GM12878 (cell line): ENCODE measurements at regions not wholly inside any gene's neighbourhood (a gene's known extent, or its start where the extent isn't known, plus 50 kb on each side); places are given as distances from the start of the nearest gene placed in this dataset.

Source experiments
- ATAC-seq: fragments of 200-7000 bp; cut with Tn5 transposase; 3 replicates; pipeline ENCODE4 v1.9.1; 2020; ENCODE audit warnings: mild to moderate bottlenecking, moderate library complexity
- BruUV-seq: library from RNA; stranded (reverse); fragments of 400-500 nt; replicated peaks from 2 replicates; lab custom pipeline; 2021; lab: Mats Ljungman, UMichigan
- CTCF ChIA-PET: fragments of 300-600 bp; sonication (Branson Sonifier 250); formaldehyde crosslinking; extraction: SDS; loops from one replicate; lab custom pipeline; 2021; ENCODE audit warnings: inconsistent platforms; lab: Yijun Ruan, JAX
- POLR2A ChIA-PET: fragments of 350-600 bp; formaldehyde crosslinking; extraction: SDS; loops from one replicate; lab custom pipeline; 2021; ENCODE audit warnings: inconsistent platforms; lab: Charles Lee
- RAD21 ChIA-PET: fragments of 300-600 bp; sonication (Branson Sonifier 250); formaldehyde crosslinking; loops from one replicate; lab custom pipeline; 2023; ENCODE audit warnings: antibody characterized with exemption; ENCODE audit not compliant: unreplicated experiment; lab: Charles Lee
- SMC1A ChIA-PET: fragments of 300-600 bp; sonication (Branson Sonifier 250); formaldehyde crosslinking; loops from one replicate; lab custom pipeline; 2023; ENCODE audit not compliant: unreplicated experiment, uncharacterized antibody; lab: Charles Lee
- DNase-seq: peaks from one replicate; pipeline ENCODE4 v3.0.0-alpha.2; 2011; ENCODE audit warnings: low read depth, low spot score
- FAIRE-seq: peaks from 3 replicates; lab custom pipeline; 2011; peaks lifted over from hg19 to GRCh38; lab: Jason Lieb, UNC
- H2AFZ ChIP-seq: 2 replicates; pipeline ENCODE4 v1.6.0; 2011; ENCODE audit warnings: low read depth, low read length, control low read depth; ENCODE audit not compliant: control insufficient read depth
- H3K27ac ChIP-seq: 2 replicates; pipeline ENCODE4 v1.5.1; 2011; ENCODE audit warnings: control low read depth; ENCODE audit not compliant: control insufficient read depth, insufficient read depth
- H3K27me3 ChIP-seq, 2 experiments: replicated peaks in 1 of 2; 2 replicates each; pipeline versions ENCODE4 v1.6.0 to v1.6.1; 2011; ENCODE audit warnings: low read length in 1 of 2; ENCODE audit not compliant: control insufficient read depth in 2 of 2, insufficient read depth in 2 of 2
- H3K36me3 ChIP-seq, 2 experiments: 2 replicates each; pipeline ENCODE4 v1.5.1; 2011; ENCODE audit warnings: low read length in 1 of 2; ENCODE audit not compliant: control insufficient read depth in 2 of 2, insufficient read depth in 2 of 2
- H3K4me1 ChIP-seq: 2 replicates; pipeline ENCODE4 v1.6.1; 2011; ENCODE audit warnings: mild to moderate bottlenecking, low read length, moderate library complexity, mixed read lengths; ENCODE audit not compliant: control insufficient read depth, insufficient read depth
- H3K4me2 ChIP-seq: 2 replicates; pipeline ENCODE4 v1.6.0; 2011; ENCODE audit warnings: control low read depth; ENCODE audit not compliant: control insufficient read depth, insufficient read depth
- H3K4me3 ChIP-seq: fragments of 200-600 bp; sonication (generic); 2 replicates; pipeline ENCODE4 v1.5.1; 2016
- H3K79me2 ChIP-seq: 2 replicates; pipeline ENCODE4 v1.6.0; 2011; ENCODE audit warnings: low read length; ENCODE audit not compliant: control insufficient read depth, insufficient read depth
- H3K9ac ChIP-seq: 2 replicates; pipeline ENCODE4 v1.8.0; 2011; ENCODE audit warnings: low read length, control low read depth, mixed read lengths; ENCODE audit not compliant: control insufficient read depth, insufficient read depth
- H3K9me3 ChIP-seq: replicated peaks from 3 replicates; pipeline ENCODE4 v1.5.1; 2011; ENCODE audit warnings: mild to moderate bottlenecking, low read length; ENCODE audit not compliant: control insufficient read depth, insufficient read depth
- H4K20me1 ChIP-seq: 2 replicates; pipeline ENCODE4 v1.6.0; 2011; ENCODE audit not compliant: control insufficient read depth, insufficient read depth
- ATF2 ChIP-seq: IDR thresholded peaks from 2 replicates; pipeline ENCODE4 v1.6.1; 2012; ENCODE audit warnings: low read length, inconsistent platforms
- BMI1 ChIP-seq: fragments of 450-650 bp; IDR thresholded peaks from 2 replicates; pipeline ENCODE4 v1.6.1; 2016; ENCODE audit warnings: mild to moderate bottlenecking, moderate library complexity, borderline replicate concordance
- HDAC2 ChIP-seq: fragments of 200-600 bp; sonication (generic); IDR thresholded peaks from 2 replicates; pipeline ENCODE4 v1.6.1; 2017
- HDAC6 ChIP-seq: fragments of 200-600 bp; sonication (generic); IDR thresholded peaks from one replicate; pipeline ENCODE4 v1.8.0; 2017; ENCODE audit warnings: antibody characterized with exemption; ENCODE audit not compliant: unreplicated experiment
- IRF4 ChIP-seq: IDR thresholded peaks from 2 replicates; pipeline ENCODE4 v1.6.1; 2011; ENCODE audit warnings: low read depth, low read length
- JUNB ChIP-seq: IDR thresholded peaks from 2 replicates; pipeline ENCODE4 v1.6.1; 2016; ENCODE audit warnings: antibody characterized with exemption, mild to moderate bottlenecking
- NR2F1 ChIP-seq: fragments of 450-650 bp; conservative IDR thresholded peaks from 2 replicates; pipeline ENCODE4 v1.6.1; 2017; ENCODE audit warnings: mild to moderate bottlenecking
- RAD51 ChIP-seq: fragments of 450-650 bp; IDR thresholded peaks from 2 replicates; pipeline ENCODE4 v1.6.1; 2016; ENCODE audit warnings: moderate library complexity, mild to moderate bottlenecking, inconsistent platforms
- RUNX3 ChIP-seq: IDR thresholded peaks from 2 replicates; pipeline ENCODE4 v1.6.1; 2012; ENCODE audit warnings: low read length, inconsistent platforms
- SUPT20H ChIP-seq: IDR thresholded peaks from 2 replicates; pipeline ENCODE4 v1.6.1; 2011; ENCODE audit warnings: low read depth, mild to moderate bottlenecking, low read length, moderate library complexity, borderline replicate concordance; ENCODE audit not compliant: control insufficient read depth
- ZBTB40 ChIP-seq: fragments of 450-650 bp; IDR thresholded peaks from 2 replicates; pipeline ENCODE4 v1.6.1; 2016; ENCODE audit warnings: mild to moderate bottlenecking, moderate library complexity, borderline replicate concordance
- ZNF274 ChIP-seq: IDR thresholded peaks from one replicate; pipeline ENCODE4 v1.8.0; 2011; ENCODE audit not compliant: insufficient read length, insufficient read depth
- ZNF622 ChIP-seq: fragments of 450-650 bp; IDR thresholded peaks from 2 replicates; pipeline ENCODE4 v1.6.1; 2017; ENCODE audit warnings: mild to moderate bottlenecking, inconsistent platforms
- WGBS: methylation state at CpG from one replicate; pipeline ENCODE4 v1.1.6; 2016; ENCODE audit warnings: low lambda C conversion rate; ENCODE audit not compliant: insufficient replicate concordance, insufficient coverage; ENCODE audit errors: missing lambda C conversion rate; 5-methylcytosine and 5-hydroxymethylcytosine counted together
- in situ Hi-C: fragments of 300-500 bp; cut with MboI; formaldehyde crosslinking; loops from 9 replicates; pipeline ENCODE4 v1.14.3; 2018; ENCODE audit warnings: mixed read lengths
- intact Hi-C: fragments of 100-400 bp; cut with micrococcal nuclease; formaldehyde crosslinking; loops from one replicate; pipeline ENCODE4 v1.14.2; 2022; ENCODE audit not compliant: unreplicated experiment

GRCh38 chr5:89830691-89831090 lies 578.9 kb downstream of the CETN3 start:
- intact Hi-C loops (no loop called here), in situ Hi-C loops (no loop called here)
- no peaks in the 10 kb centered on the region for H3K27me3 ChIP-seq
- POLR2A ChIA-PET = no interaction called here
- ATAC-seq (no peak), DNase-seq (no peak), FAIRE-seq (no peak)
- no peak overlapping the region for H3K27ac ChIP-seq
- H3K4me1 ChIP-seq = no peaks in the 10 kb centered on the region
- no peak overlapping the region for H3K4me2 ChIP-seq
- CTCF ChIA-PET = interaction anchor here (0.6 kb wide), 1 partner anchor 559 kb away, joined by 5 read pairs; no protein-coding TSS in a partner anchor
- H3K4me3 ChIP-seq = no peak overlapping the region
- no peaks in the 10 kb centered on the region for H3K36me3 ChIP-seq
- H4K20me1 ChIP-seq = no peaks in the 10 kb centered on the region
- no peak overlapping the region for H3K9ac ChIP-seq
- H3K79me2 ChIP-seq = no peaks in the 10 kb centered on the region
- RAD21 ChIA-PET = no interaction called here
- SMC1A ChIA-PET = interaction anchor here (0.5 kb wide), 1 partner anchor 812 kb away, joined by 5 read pairs; no protein-coding TSS in a partner anchor
- 50% methylated on average over 2 of the region's 2 CpGs for WGBS
- no TSS peak for BruUV-seq
- H3K9me3 ChIP-seq = no peaks in the 10 kb centered on the region; the same call in 1 of the 3 replicates
- TF ChIP-seq JUNB = no peak
- no peak for TF ChIP-seq NR2F1
- TF ChIP-seq ZNF274 = no peak
- TF ChIP-seq RAD51 = no peak
- TF ChIP-seq HDAC2 = no peak
- H2AFZ ChIP-seq = no peak overlapping the region

- H3K4me3 ChIP-seq = no peak overlapping the region
- 81% methylated on average over 6 of the region's 6 CpGs for WGBS
- in situ Hi-C loops = no loop called here
- POLR2A ChIA-PET = no interaction called here
- H3K27me3 ChIP-seq = no peaks in the 10 kb centered on the region
- no peaks in the 10 kb centered on the region for H3K79me2 ChIP-seq
- no peak overlapping the region for H3K4me2 ChIP-seq
- no peak overlapping the region for H3K27ac ChIP-seq
- no peak overlapping the region for H2AFZ ChIP-seq
- RAD21 ChIA-PET = no interaction called here
- DNase-seq = no peak
- H3K9ac ChIP-seq = no peak overlapping the region
- FAIRE-seq = no peak
- BruUV-seq = no TSS peak
- ATAC-seq = no peak
- CTCF ChIA-PET = no interaction called here
- H3K4me1 ChIP-seq = no peaks in the 10 kb centered on the region
- H4K20me1 ChIP-seq = no peaks in the 10 kb centered on the region
- SMC1A ChIA-PET = no interaction called here
- intact Hi-C loops = no loop called here
- no peaks in the 10 kb centered on the region; the same call in 1 of the 3 replicates for H3K9me3 ChIP-seq
- H3K36me3 ChIP-seq = no peaks in the 10 kb centered on the region
- TF ChIP-seq ZNF622 = no peak
- no peak for TF ChIP-seq SUPT20H
- no peak for TF ChIP-seq ZBTB40
- TF ChIP-seq HDAC6 = no peak
- TF ChIP-seq IRF4 = no peak
- no peak for TF ChIP-seq BMI1
- no peak for TF ChIP-seq ATF2
- TF ChIP-seq RUNX3 = no peak
These were observed 581.6 kb downstream of the CETN3 start for GRCh38 chr5:89827960-89828359.
